ENCODE measurements at regions not wholly inside any gene's neighbourhood (a gene's known extent, or its start where the extent isn't known, plus 50 kb on each side); places are given as distances from the start of the nearest gene placed in this dataset.

- no peaks in the 10 kb centered on the region for H3K9me3 ChIP-seq (ENCODE audit: insufficient read depth, low read length)
- H3K4me1 ChIP-seq (ENCODE audit: insufficient read depth, insufficient read length) = peaks cover 1% of the 10 kb centered on the region
- H3K4me3 ChIP-seq (ENCODE audit: insufficient read length, low read depth) = no peak overlapping the region
- TF ChIP-seq YY1 (IDR thresholded peaks at IDR 0.05; ENCODE audit: insufficient read depth, insufficient read length) (no peak), SUZ12 (IDR thresholded peaks at IDR 0.05; ENCODE audit: extremely low read depth, insufficient read depth, insufficient read length) (no peak), ZNF274 (IDR thresholded peaks at IDR 0.05; ENCODE audit: low read depth, low read length) (no peak)
- DNase-seq (ENCODE audit: low read depth, low spot score) = no peak
- H3K9ac ChIP-seq (ENCODE audit: insufficient read length, low read depth) = no peak overlapping the region
- peaks cover 7% of the 10 kb centered on the region for H3K36me3 ChIP-seq (ENCODE audit: insufficient read depth, insufficient read length, low read length)
- no peaks in the 10 kb centered on the region for H3K27me3 ChIP-seq (ENCODE audit: insufficient read depth, insufficient read length)
Observed at GRCh38 chr12:5374713-5375112, 57.2 kb upstream of the NTF3 start.

- no peak for DNase-seq (ENCODE audit: low read depth, low spot score)
Observed at GRCh38 chr12:5375547-5376295, 56.2 kb upstream of the NTF3 start.

GRCh38 chr12:5376591-5377207 lies 55.2 kb upstream of the NTF3 start:
- Histone ChIP-seq H3K9ac (ENCODE audit: insufficient read length, low read depth) (no peak overlapping the region), H3K4me1 (ENCODE audit: insufficient read depth, insufficient read length) (peaks cover 5% of the 10 kb centered on the region), H3K9me3 (ENCODE audit: insufficient read depth, low read length) (no peaks in the 10 kb centered on the region), H3K27me3 (ENCODE audit: insufficient read depth, insufficient read length) (no peaks in the 10 kb centered on the region), H3K36me3 (ENCODE audit: insufficient read depth, insufficient read length, low read length) (peaks cover 7% of the 10 kb centered on the region), H3K4me3 (ENCODE audit: insufficient read length, low read depth) (no peak overlapping the region)
- TF ChIP-seq YY1 (IDR thresholded peaks at IDR 0.05; ENCODE audit: insufficient read depth, insufficient read length) (no peak), ZNF274 (IDR thresholded peaks at IDR 0.05; ENCODE audit: low read depth, low read length) (no peak), SUZ12 (IDR thresholded peaks at IDR 0.05; ENCODE audit: extremely low read depth, insufficient read depth, insufficient read length) (no peak)
- DNase-seq (ENCODE audit: low read depth, low spot score) = no peak

More at GRCh38 chr12:5375547-5376295, 56.2 kb upstream of the NTF3 start:
- no peak overlapping the region for H3K9ac ChIP-seq (ENCODE audit: insufficient read length, low read depth)
- peaks cover 7% of the 10 kb centered on the region for H3K36me3 ChIP-seq (ENCODE audit: insufficient read depth, insufficient read length, low read length)
- H3K9me3 ChIP-seq (ENCODE audit: insufficient read depth, low read length) = no peaks in the 10 kb centered on the region
- H3K4me1 ChIP-seq (ENCODE audit: insufficient read depth, insufficient read length) = peaks cover 5% of the 10 kb centered on the region
- no peak overlapping the region for H3K4me3 ChIP-seq (ENCODE audit: insufficient read length, low read depth)
- no peaks in the 10 kb centered on the region for H3K27me3 ChIP-seq (ENCODE audit: insufficient read depth, insufficient read length)
- TF ChIP-seq SUZ12 (IDR thresholded peaks at IDR 0.05; ENCODE audit: extremely low read depth, insufficient read depth, insufficient read length) (no peak), YY1 (IDR thresholded peaks at IDR 0.05; ENCODE audit: insufficient read depth, insufficient read length) (no peak), ZNF274 (IDR thresholded peaks at IDR 0.05; ENCODE audit: low read depth, low read length) (no peak)

GRCh38 chr12:5377997-5378592 lies 53.8 kb upstream of the NTF3 start:
- Histone ChIP-seq H3K9me3 (ENCODE audit: insufficient read depth, low read length) (no peaks in the 10 kb centered on the region), H3K4me1 (ENCODE audit: insufficient read depth, insufficient read length) (peaks cover 5% of the 10 kb centered on the region), H3K27me3 (ENCODE audit: insufficient read depth, insufficient read length) (no peaks in the 10 kb centered on the region), H3K36me3 (ENCODE audit: insufficient read depth, insufficient read length, low read length) (peaks cover 7% of the 10 kb centered on the region), H3K4me3 (ENCODE audit: insufficient read length, low read depth) (no peak overlapping the region), H3K9ac (ENCODE audit: insufficient read length, low read depth) (no peak overlapping the region)
- TF ChIP-seq YY1 (IDR thresholded peaks at IDR 0.05; ENCODE audit: insufficient read depth, insufficient read length) (no peak), SUZ12 (IDR thresholded peaks at IDR 0.05; ENCODE audit: extremely low read depth, insufficient read depth, insufficient read length) (no peak), ZNF274 (IDR thresholded peaks at IDR 0.05; ENCODE audit: low read depth, low read length) (no peak)
- no peak for DNase-seq (ENCODE audit: low read depth, low spot score)

GRCh38 chr12:5379749-5380496 lies 52.0 kb upstream of the NTF3 start:
- Histone ChIP-seq H3K9me3 (ENCODE audit: insufficient read depth, low read length) (no peaks in the 10 kb centered on the region), H3K36me3 (ENCODE audit: insufficient read depth, insufficient read length, low read length) (peaks cover 7% of the 10 kb centered on the region), H3K4me1 (ENCODE audit: insufficient read depth, insufficient read length) (peaks cover 5% of the 10 kb centered on the region), H3K4me3 (ENCODE audit: insufficient read length, low read depth) (no peak overlapping the region), H3K27me3 (ENCODE audit: insufficient read depth, insufficient read length) (no peaks in the 10 kb centered on the region), H3K9ac (ENCODE audit: insufficient read length, low read depth) (no peak overlapping the region)
- TF ChIP-seq ZNF274 (IDR thresholded peaks at IDR 0.05; ENCODE audit: low read depth, low read length) (no peak), YY1 (IDR thresholded peaks at IDR 0.05; ENCODE audit: insufficient read depth, insufficient read length) (no peak), SUZ12 (IDR thresholded peaks at IDR 0.05; ENCODE audit: extremely low read depth, insufficient read depth, insufficient read length) (no peak)
- no peak for DNase-seq (ENCODE audit: low read depth, low spot score)
